Astrocyte (in vitro differentiated cells and primary cell): ENCODE measurements at regions not wholly inside any gene's neighbourhood (a gene's known extent, or its start where the extent isn't known, plus 50 kb on each side); places are given as distances from the start of the nearest gene placed in this dataset.
A peak's percentile ranks its signal among the peaks of the same experiment; 100 is the strongest.

ENCODE experiments used
- DNase-seq: peaks from one replicate; pipeline ENCODE4 v3.0.0-alpha.2; 2010; ENCODE audit warnings: low read depth
- FAIRE-seq: peaks from 2 replicates; lab custom pipeline; 2011; peaks lifted over from hg19 to GRCh38; lab: Jason Lieb, UNC
- H2AFZ ChIP-seq: 2 replicates; pipeline ENCODE4 v1.6.0; 2012; ENCODE audit warnings: low read depth, low read length, inconsistent platforms
- H3K27ac ChIP-seq: 2 replicates; pipeline ENCODE4 v1.5.1; 2011; ENCODE audit warnings: low read depth, low read length, inconsistent platforms
- H3K27me3 ChIP-seq: 2 replicates; pipeline ENCODE4 v1.6.0; 2011; ENCODE audit warnings: low read length, inconsistent platforms; ENCODE audit not compliant: insufficient read depth
- H3K36me3 ChIP-seq: 2 replicates; pipeline ENCODE4 v1.5.1; 2011; ENCODE audit warnings: low read length, inconsistent platforms; ENCODE audit not compliant: insufficient read depth
- H3K4me1 ChIP-seq: 2 replicates; pipeline ENCODE4 v1.5.1; 2011; ENCODE audit warnings: low read length, inconsistent platforms; ENCODE audit not compliant: insufficient read depth
- H3K4me2 ChIP-seq: 2 replicates; pipeline ENCODE4 v1.6.0; 2012; ENCODE audit warnings: low read length, inconsistent platforms
- H3K4me3 ChIP-seq: 2 replicates; pipeline ENCODE4 v1.5.1; 2011; ENCODE audit warnings: low read depth, mild to moderate bottlenecking, low read length, inconsistent platforms; ENCODE audit not compliant: insufficient read depth
- H3K79me2 ChIP-seq: 2 replicates; pipeline ENCODE4 v1.6.0; 2012; ENCODE audit warnings: mild to moderate bottlenecking, low read length, inconsistent platforms; ENCODE audit not compliant: insufficient read depth
- H3K9ac ChIP-seq: 2 replicates; pipeline ENCODE4 v1.6.0; 2012; ENCODE audit warnings: mild to moderate bottlenecking, low read length, inconsistent platforms
- H3K9me3 ChIP-seq: 2 replicates; pipeline ENCODE4 v1.5.1; 2012; ENCODE audit warnings: low read depth, mild to moderate bottlenecking, low read length, inconsistent platforms; ENCODE audit not compliant: insufficient read depth
- H4K20me1 ChIP-seq: 2 replicates; pipeline ENCODE4 v1.6.0; 2012; ENCODE audit warnings: low read length, inconsistent platforms; ENCODE audit not compliant: insufficient read depth
- H3K27ac Mint-ChIP-seq: one replicate; pipeline ENCODE4 v1.8.0; 2021; ENCODE audit warnings: mild to moderate bottlenecking, mixed read lengths; ENCODE audit not compliant: unreplicated experiment
- H3K27me3 Mint-ChIP-seq: one replicate; pipeline ENCODE4 v1.8.0; 2021; ENCODE audit warnings: low read depth, mixed read lengths; ENCODE audit not compliant: unreplicated experiment
- H3K36me3 Mint-ChIP-seq: one replicate; pipeline ENCODE4 v1.8.0; 2021; ENCODE audit warnings: low read depth, mixed read lengths; ENCODE audit not compliant: unreplicated experiment
- H3K4me1 Mint-ChIP-seq: one replicate; pipeline ENCODE4 v1.8.0; 2021; ENCODE audit warnings: low read depth, mixed read lengths; ENCODE audit not compliant: unreplicated experiment
- H3K4me3 Mint-ChIP-seq: one replicate; pipeline ENCODE4 v1.8.0; 2021; ENCODE audit warnings: mild to moderate bottlenecking, moderate library complexity, mixed read lengths; ENCODE audit not compliant: unreplicated experiment
- H3K9me3 Mint-ChIP-seq: one replicate; pipeline ENCODE4 v1.8.0; 2021; ENCODE audit warnings: mild to moderate bottlenecking, mixed read lengths; ENCODE audit not compliant: unreplicated experiment
- CTCF ChIP-seq: IDR thresholded peaks from 2 replicates; pipeline ENCODE4 v1.5.1; 2011; ENCODE audit warnings: low read depth, mild to moderate bottlenecking, inconsistent platforms, low read length, moderate library complexity; ENCODE audit not compliant: insufficient read depth
- EZH2 ChIP-seq: IDR thresholded peaks from 2 replicates; pipeline ENCODE4 v1.6.1; 2012; ENCODE audit warnings: mild to moderate bottlenecking, low read length, inconsistent platforms; ENCODE audit not compliant: insufficient read depth

- Histone ChIP-seq H3K9me3 (no peaks in the 10 kb centered on the region), H3K36me3 (no peaks in the 10 kb centered on the region), H3K4me3 (no peak overlapping the region), H3K79me2 (no peaks in the 10 kb centered on the region), H3K27ac (no peak overlapping the region), H3K4me1 (peaks cover 38% of the 10 kb centered on the region), H3K4me2 (no peak overlapping the region), H3K27me3 (no peaks in the 10 kb centered on the region), H3K9ac (no peak overlapping the region), H2AFZ (no peak overlapping the region), H4K20me1 (no peaks in the 10 kb centered on the region)
- peaks cover 42% of the 10 kb centered on the region for H3K4me1 Mint-ChIP-seq
- DNase-seq (no peak), FAIRE-seq (no peak)
- H3K27ac Mint-ChIP-seq: no peak overlapping the region
- no peaks in the 10 kb centered on the region for H3K27me3 Mint-ChIP-seq
- no peaks in the 10 kb centered on the region for H3K36me3 Mint-ChIP-seq
- TF ChIP-seq CTCF (no peak), EZH2 (no peak)
- H3K9me3 Mint-ChIP-seq: no peaks in the 10 kb centered on the region
- H3K4me3 Mint-ChIP-seq: no peak overlapping the region
Measured at GRCh38 chr15:38070778-38071177, 136.3 kb downstream of the TMCO5A start.

GRCh38 chr15:38071211-38071972 is 137.0 kb downstream of the TMCO5A start:
- FAIRE-seq: no peak
- H2AFZ ChIP-seq: no peak overlapping the region
- H3K36me3 ChIP-seq: no peaks in the 10 kb centered on the region
- no peaks in the 10 kb centered on the region for H3K27me3 Mint-ChIP-seq
- peaks cover 38% of the 10 kb centered on the region for H3K4me1 ChIP-seq
- H3K9me3 Mint-ChIP-seq: no peaks in the 10 kb centered on the region
- H3K9ac ChIP-seq: no peak overlapping the region
- H3K27ac ChIP-seq: no peak overlapping the region
- peaks cover 42% of the 10 kb centered on the region for H3K4me1 Mint-ChIP-seq
- H4K20me1 ChIP-seq: no peaks in the 10 kb centered on the region
- peak overlapping the region; percentile 35 for H3K4me3 Mint-ChIP-seq
- TF ChIP-seq EZH2 (no peak), CTCF (no peak)
- H3K79me2 ChIP-seq: no peaks in the 10 kb centered on the region
- H3K36me3 Mint-ChIP-seq: no peaks in the 10 kb centered on the region
- H3K9me3 ChIP-seq: no peaks in the 10 kb centered on the region
- H3K27me3 ChIP-seq: no peaks in the 10 kb centered on the region
- H3K4me2 ChIP-seq: no peak overlapping the region
- DNase-seq: no peak
- no peak overlapping the region for H3K4me3 ChIP-seq
- peak overlapping the region; percentile 75 for H3K27ac Mint-ChIP-seq

- no peaks in the 10 kb centered on the region for H3K36me3 ChIP-seq
- peak overlapping the region; percentile 52 for H3K4me3 ChIP-seq
- peak overlapping the region; percentile 84 for H2AFZ ChIP-seq
- no peaks in the 10 kb centered on the region for H4K20me1 ChIP-seq
- no peaks in the 10 kb centered on the region for H3K79me2 ChIP-seq
- H3K4me1 Mint-ChIP-seq: peaks cover 42% of the 10 kb centered on the region
- H3K9me3 ChIP-seq: no peaks in the 10 kb centered on the region
- DNase-seq (no peak), FAIRE-seq (no peak)
- H3K27ac Mint-ChIP-seq: peak overlapping the region; percentile 75
- peak overlapping the region; percentile 78 for H3K27ac ChIP-seq
- no peaks in the 10 kb centered on the region for H3K36me3 Mint-ChIP-seq
- peak overlapping the region; percentile 85 for H3K4me2 ChIP-seq
- H3K4me1 ChIP-seq: peaks cover 38% of the 10 kb centered on the region
- no peaks in the 10 kb centered on the region for H3K27me3 Mint-ChIP-seq
- H3K27me3 ChIP-seq: no peaks in the 10 kb centered on the region
- H3K9ac ChIP-seq: peak overlapping the region; percentile 84
- no peak for TF ChIP-seq CTCF
- no peak for TF ChIP-seq EZH2
- H3K4me3 Mint-ChIP-seq: peak overlapping the region; percentile 81
- H3K9me3 Mint-ChIP-seq: no peaks in the 10 kb centered on the region
Measured at GRCh38 chr15:38072007-38072347, 137.5 kb downstream of the TMCO5A start.
